HG02623 (cell line): ENCODE measurements at regions not wholly inside any gene's neighbourhood (a gene's known extent, or its start where the extent isn't known, plus 50 kb on each side); places are given as distances from the start of the nearest gene placed in this dataset.

ENCODE experiments used
- ATAC-seq: cut with Tn5 transposase; IDR thresholded peaks from one replicate; pipeline ENCODE4 v1.9.1; 2021; ENCODE audit warnings: moderate library complexity; ENCODE audit not compliant: unreplicated experiment

GRCh38 chr7:11895337-11895736 is 63.3 kb upstream of the THSD7A start:
- no peak for ATAC-seq

- ATAC-seq = no peak
Observed at GRCh38 chr7:11896663-11897062, 64.7 kb upstream of the THSD7A start.

- no peak for ATAC-seq
Observed at GRCh38 chr7:11899247-11899646, 67.2 kb upstream of the THSD7A start.

GRCh38 chr7:11910253-11910652 is 78.3 kb upstream of the THSD7A start:
- no peak for ATAC-seq

GRCh38 chr7:11911900-11912299 is 79.9 kb upstream of the THSD7A start:
- no peak for ATAC-seq

- ATAC-seq = no peak
Observed at GRCh38 chr7:11914645-11915044, 82.6 kb upstream of the THSD7A start.

GRCh38 chr7:11923376-11923930 is 91.5 kb upstream of the THSD7A start:
- ATAC-seq = no peak

- ATAC-seq = no peak
Observed at GRCh38 chr7:11931307-11931706, 99.3 kb upstream of the THSD7A start.

- ATAC-seq = no peak
Observed at GRCh38 chr7:11934796-11935195, 102.8 kb upstream of the THSD7A start.

- no peak for ATAC-seq
Observed at GRCh38 chr7:11935905-11936304, 103.9 kb upstream of the THSD7A start.

- ATAC-seq = no peak
Observed at GRCh38 chr7:11946794-11947193, 114.8 kb upstream of the THSD7A start.

GRCh38 chr7:11950281-11950680 is 118.3 kb upstream of the THSD7A start:
- no peak for ATAC-seq

- no peak for ATAC-seq
Observed at GRCh38 chr7:11950942-11951341, 118.9 kb upstream of the THSD7A start.

GRCh38 chr7:11951909-11952308 is 119.9 kb upstream of the THSD7A start:
- no peak for ATAC-seq

- ATAC-seq = no peak
Observed at GRCh38 chr7:11952972-11953371, 121.0 kb upstream of the THSD7A start.

- ATAC-seq = no peak
Observed at GRCh38 chr7:11956991-11957390, 125.0 kb upstream of the THSD7A start.

- ATAC-seq = no peak
Observed at GRCh38 chr7:11957956-11958355, 126.0 kb upstream of the THSD7A start.

GRCh38 chr7:11959121-11959520 is 127.1 kb upstream of the THSD7A start:
- ATAC-seq = no peak

GRCh38 chr7:11960621-11961020 is 128.6 kb upstream of the THSD7A start:
- ATAC-seq = no peak

- ATAC-seq = no peak
Observed at GRCh38 chr7:11969643-11970042, 137.6 kb upstream of the THSD7A start.

- no peak for ATAC-seq
Observed at GRCh38 chr7:11970132-11970531, 138.1 kb upstream of the THSD7A start.

- ATAC-seq = no peak
Observed at GRCh38 chr7:11985376-11985775, 153.4 kb upstream of the THSD7A start.

GRCh38 chr7:11985971-11986370 is 154.0 kb upstream of the THSD7A start:
- ATAC-seq = no peak

- no peak for ATAC-seq
Observed at GRCh38 chr7:11988186-11988585, 156.2 kb upstream of the THSD7A start.
